Chondrocyte (in vitro differentiated cells): ENCODE measurements at regions not wholly inside any gene's neighbourhood (a gene's known extent, or its start where the extent isn't known, plus 50 kb on each side); places are given as distances from the start of the nearest gene placed in this dataset.

Experiments
- DNase-seq: peaks from one replicate; pipeline ENCODE4 v3.0.0; 2021; ENCODE audit warnings: mixed read lengths, low spot score
- H3K27ac Mint-ChIP-seq: one replicate; pipeline ENCODE4 v1.8.0; 2021; ENCODE audit warnings: mild to moderate bottlenecking, moderate library complexity, mixed read lengths; ENCODE audit not compliant: unreplicated experiment
- H3K27me3 Mint-ChIP-seq: 2 replicates; pipeline ENCODE4 v1.8.0; 2021; ENCODE audit warnings: low read depth, mixed read lengths
- H3K36me3 Mint-ChIP-seq: 2 replicates; pipeline ENCODE4 v1.8.0; 2021; ENCODE audit warnings: low read depth, mixed read lengths
- H3K4me1 Mint-ChIP-seq: 2 replicates; pipeline ENCODE4 v1.8.0; 2021; ENCODE audit warnings: low read depth, mild to moderate bottlenecking, mixed read lengths
- H3K4me3 Mint-ChIP-seq: one replicate; pipeline ENCODE4 v1.8.0; 2021; ENCODE audit warnings: mild to moderate bottlenecking, moderate library complexity, mixed read lengths; ENCODE audit not compliant: unreplicated experiment
- H3K9me3 Mint-ChIP-seq: 2 replicates; pipeline ENCODE4 v1.8.0; 2021; ENCODE audit warnings: low read depth, mixed read lengths
- CTCF ChIP-seq: fragments of 200-600 bp; sonication (generic); IDR thresholded peaks from 2 replicates; pipeline ENCODE4 v1.5.0; 2021; ENCODE audit warnings: antibody characterized with exemption, mild to moderate bottlenecking, moderate library complexity

GRCh38 chr11:35063488-35063931 is 75.5 kb upstream of the CD44 start:
- Mint-ChIP-seq H3K27me3 (no peaks in the 10 kb centered on the region), H3K4me3 (no peak overlapping the region), H3K4me1 (peaks cover 6% of the 10 kb centered on the region), H3K36me3 (no peaks in the 10 kb centered on the region), H3K27ac (no peak overlapping the region), H3K9me3 (no peaks in the 10 kb centered on the region)
- no peak for TF ChIP-seq CTCF
- no peak for DNase-seq

GRCh38 chr11:35064114-35064800 is 74.7 kb upstream of the CD44 start:
- Mint-ChIP-seq H3K27me3 (no peaks in the 10 kb centered on the region), H3K9me3 (peaks cover 4% of the 10 kb centered on the region), H3K4me3 (no peak overlapping the region), H3K36me3 (no peaks in the 10 kb centered on the region), H3K27ac (no peak overlapping the region), H3K4me1 (peaks cover 10% of the 10 kb centered on the region)
- DNase-seq = no peak
- no peak for TF ChIP-seq CTCF

- no peak overlapping the region for H3K27ac Mint-ChIP-seq
- TF ChIP-seq CTCF = no peak
- H3K4me1 Mint-ChIP-seq = peaks cover 10% of the 10 kb centered on the region
- no peak overlapping the region for H3K4me3 Mint-ChIP-seq
- no peak for DNase-seq
- no peaks in the 10 kb centered on the region for H3K27me3 Mint-ChIP-seq
- H3K9me3 Mint-ChIP-seq = peaks cover 17% of the 10 kb centered on the region
- peaks cover 9% of the 10 kb centered on the region for H3K36me3 Mint-ChIP-seq
Observed at GRCh38 chr11:35065566-35065965, 73.4 kb upstream of the CD44 start.

- DNase-seq = no peak
- TF ChIP-seq CTCF = no peak
- no peak overlapping the region for H3K4me3 Mint-ChIP-seq
- H3K27ac Mint-ChIP-seq = no peak overlapping the region
- peaks cover 11% of the 10 kb centered on the region for H3K36me3 Mint-ChIP-seq
- peaks cover 20% of the 10 kb centered on the region for H3K9me3 Mint-ChIP-seq
- H3K4me1 Mint-ChIP-seq = peaks cover 10% of the 10 kb centered on the region
- H3K27me3 Mint-ChIP-seq = no peaks in the 10 kb centered on the region
Observed at GRCh38 chr11:35066030-35066429, 72.9 kb upstream of the CD44 start.

GRCh38 chr11:35066783-35067423 is 72.1 kb upstream of the CD44 start:
- H3K36me3 Mint-ChIP-seq = peaks cover 11% of the 10 kb centered on the region
- peaks cover 10% of the 10 kb centered on the region for H3K4me1 Mint-ChIP-seq
- no peak for TF ChIP-seq CTCF
- H3K27ac Mint-ChIP-seq = no peak overlapping the region
- no peaks in the 10 kb centered on the region for H3K27me3 Mint-ChIP-seq
- no peak overlapping the region for H3K4me3 Mint-ChIP-seq
- H3K9me3 Mint-ChIP-seq = peaks cover 20% of the 10 kb centered on the region
- DNase-seq = no peak
